SH-SY5Y (cell line): ENCODE measurements at regions not wholly inside any gene's neighbourhood (a gene's known extent, or its start where the extent isn't known, plus 50 kb on each side); places are given as distances from the start of the nearest gene placed in this dataset.

Source experiments
- GATA2 ChIP-seq: IDR thresholded peaks from 2 replicates; pipeline ENCODE4 v1.6.1; 2011; ENCODE audit warnings: mild to moderate bottlenecking, low read depth, low read length
- GATA3 ChIP-seq: IDR thresholded peaks from 2 replicates; pipeline ENCODE4 v1.6.1; 2011; ENCODE audit warnings: low read depth, mild to moderate bottlenecking, low read length, moderate library complexity

GRCh38 chr6:115004982-115005381, 662.2 kb upstream of the HS3ST5 start:
- TF ChIP-seq GATA2, result peak; percentile 86
- TF ChIP-seq GATA3, result 0 out of 2 replicates have a peak, but pooled peaks have one; percentile 21
